ENCODE measurements at regions not wholly inside any gene's neighbourhood (a gene's known extent, or its start where the extent isn't known, plus 50 kb on each side); places are given as distances from the start of the nearest gene placed in this dataset.

- H3K9me2 ChIP-seq (replicated peaks; ENCODE audit: control insufficient read depth, low read length), result no peaks in the 10 kb centered on the region
- H3K27ac ChIP-seq (ENCODE audit: low read depth, low read length), result no peak overlapping the region
- no peaks in the 10 kb centered on the region for H3K79me2 ChIP-seq (ENCODE audit: control insufficient read depth, low read length)
- TF ChIP-seq EZH2phosphoT487 (IDR thresholded peaks at IDR 0.05; ENCODE audit: borderline replicate concordance, low read length), result no peak
- TF ChIP-seq, protein P1, sequence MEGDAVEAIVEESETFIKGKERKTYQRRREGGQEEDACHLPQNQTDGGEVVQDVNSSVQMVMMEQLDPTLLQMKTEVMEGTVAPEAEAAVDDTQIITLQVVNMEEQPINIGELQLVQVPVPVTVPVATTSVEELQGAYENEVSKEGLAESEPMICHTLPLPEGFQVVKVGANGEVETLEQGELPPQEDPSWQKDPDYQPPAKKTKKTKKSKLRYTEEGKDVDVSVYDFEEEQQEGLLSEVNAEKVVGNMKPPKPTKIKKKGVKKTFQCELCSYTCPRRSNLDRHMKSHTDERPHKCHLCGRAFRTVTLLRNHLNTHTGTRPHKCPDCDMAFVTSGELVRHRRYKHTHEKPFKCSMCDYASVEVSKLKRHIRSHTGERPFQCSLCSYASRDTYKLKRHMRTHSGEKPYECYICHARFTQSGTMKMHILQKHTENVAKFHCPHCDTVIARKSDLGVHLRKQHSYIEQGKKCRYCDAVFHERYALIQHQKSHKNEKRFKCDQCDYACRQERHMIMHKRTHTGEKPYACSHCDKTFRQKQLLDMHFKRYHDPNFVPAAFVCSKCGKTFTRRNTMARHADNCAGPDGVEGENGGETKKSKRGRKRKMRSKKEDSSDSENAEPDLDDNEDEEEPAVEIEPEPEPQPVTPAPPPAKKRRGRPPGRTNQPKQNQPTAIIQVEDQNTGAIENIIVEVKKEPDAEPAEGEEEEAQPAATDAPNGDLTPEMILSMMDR (IDR thresholded peaks at IDR 0.05; ENCODE audit: low read depth, low read length, poor library complexity, severe bottlenecking), result no peak
- no peaks in the 10 kb centered on the region for H3K36me3 ChIP-seq (ENCODE audit: control insufficient read depth, low read length)
- H3K4me3 ChIP-seq (ENCODE audit: low read length), result no peak overlapping the region
- no peaks in the 10 kb centered on the region for H3F3A ChIP-seq (ENCODE audit: control insufficient read depth, insufficient read depth)
- H3K27me3 ChIP-seq (ENCODE audit: control insufficient read depth, low read length), result no peaks in the 10 kb centered on the region
- H3K4me1 ChIP-seq (ENCODE audit: control insufficient read depth, low read length), result no peaks in the 10 kb centered on the region
- H3K9me3 ChIP-seq (ENCODE audit: control insufficient read depth, insufficient read depth, low read length), result no peaks in the 10 kb centered on the region
- H4K20me1 ChIP-seq (ENCODE audit: control insufficient read depth, insufficient read depth, low read depth, low read length), result no peaks in the 10 kb centered on the region
- no peak overlapping the region for H3K4me2 ChIP-seq (ENCODE audit: low read length)
Observed at GRCh38 chr3:94615275-94616065, 552.6 kb downstream of the NSUN3 start.

DNA sequence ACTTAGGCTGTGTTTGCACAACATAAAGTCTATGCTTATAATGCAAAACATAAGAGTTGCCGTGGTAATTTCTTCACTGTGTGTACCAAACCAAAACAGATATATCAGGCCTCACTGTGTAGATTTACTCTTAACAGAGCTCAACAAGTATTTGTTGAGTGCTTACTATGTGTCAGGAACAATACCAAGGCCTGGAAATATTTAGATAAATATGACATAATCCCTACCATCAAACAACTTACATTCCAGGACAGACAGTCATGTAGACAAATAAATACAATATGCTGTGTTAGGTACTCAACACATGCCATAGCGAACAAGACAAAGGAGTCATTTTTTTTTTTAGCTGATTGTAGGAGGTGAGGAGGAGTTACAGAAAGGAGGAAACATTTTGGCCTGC is 554.0 kb downstream of the NSUN3 start:
- Histone ChIP-seq H4K20me1 (ENCODE audit: control insufficient read depth, insufficient read depth, low read depth, low read length) (no peaks in the 10 kb centered on the region), H3K4me3 (ENCODE audit: low read length) (no peak overlapping the region), H3K27ac (ENCODE audit: low read depth, low read length) (no peak overlapping the region), H3K4me2 (ENCODE audit: low read length) (no peak overlapping the region), H3K27me3 (ENCODE audit: control insufficient read depth, low read length) (no peaks in the 10 kb centered on the region), H3K79me2 (ENCODE audit: control insufficient read depth, low read length) (no peaks in the 10 kb centered on the region), H3K9me3 (ENCODE audit: control insufficient read depth, insufficient read depth, low read length) (no peaks in the 10 kb centered on the region), H3K9me2 (replicated peaks; ENCODE audit: control insufficient read depth, low read length) (no peaks in the 10 kb centered on the region), H3K4me1 (ENCODE audit: control insufficient read depth, low read length) (no peaks in the 10 kb centered on the region), H3F3A (ENCODE audit: control insufficient read depth, insufficient read depth) (no peaks in the 10 kb centered on the region), H3K36me3 (ENCODE audit: control insufficient read depth, low read length) (no peaks in the 10 kb centered on the region)
- TF ChIP-seq, protein P1 (IDR thresholded peaks at IDR 0.05; ENCODE audit: low read depth, low read length, poor library complexity, severe bottlenecking), result no peak
- no peak for TF ChIP-seq EZH2phosphoT487 (IDR thresholded peaks at IDR 0.05; ENCODE audit: borderline replicate concordance, low read length)

- H3K9me3 ChIP-seq (ENCODE audit: control insufficient read depth, insufficient read depth, low read length), result no peaks in the 10 kb centered on the region
- TF ChIP-seq, protein P1 (IDR thresholded peaks at IDR 0.05; ENCODE audit: low read depth, low read length, poor library complexity, severe bottlenecking), result no peak
- no peak for TF ChIP-seq EZH2phosphoT487 (IDR thresholded peaks at IDR 0.05; ENCODE audit: borderline replicate concordance, low read length)
Observed at GRCh38 chr3:94617312-94617711, 554.5 kb downstream of the NSUN3 start.

More at GRCh38 chr3:94617312-94617711, 554.5 kb downstream of the NSUN3 start:
- Histone ChIP-seq H3K4me2 (ENCODE audit: low read length) (no peak overlapping the region), H3K36me3 (ENCODE audit: control insufficient read depth, low read length) (no peaks in the 10 kb centered on the region), H3K27me3 (ENCODE audit: control insufficient read depth, low read length) (no peaks in the 10 kb centered on the region), H3K9me2 (replicated peaks; ENCODE audit: control insufficient read depth, low read length) (no peaks in the 10 kb centered on the region), H3K79me2 (ENCODE audit: control insufficient read depth, low read length) (no peaks in the 10 kb centered on the region), H4K20me1 (ENCODE audit: control insufficient read depth, insufficient read depth, low read depth, low read length) (no peaks in the 10 kb centered on the region), H3K27ac (ENCODE audit: low read depth, low read length) (no peak overlapping the region), H3F3A (ENCODE audit: control insufficient read depth, insufficient read depth) (no peaks in the 10 kb centered on the region), H3K4me3 (ENCODE audit: low read length) (no peak overlapping the region), H3K4me1 (ENCODE audit: control insufficient read depth, low read length) (no peaks in the 10 kb centered on the region)

Data from DOHH2 (cell line).